Mammary epithelial cell (primary cell): ENCODE measurements at regions not wholly inside any gene's neighbourhood (a gene's known extent, or its start where the extent isn't known, plus 50 kb on each side); places are given as distances from the start of the nearest gene placed in this dataset.

Source experiments
- EZH2 ChIP-seq: IDR thresholded peaks from 2 replicates; pipeline ENCODE4 v1.6.1; 2012; ENCODE audit warnings: low read length, inconsistent platforms, borderline replicate concordance
- TF ChIP-seq, protein P1 (sequence below), 2 donors: IDR thresholded peaks in 1 of 2; conservative IDR thresholded peaks in 1 of 2; 2 replicates each; pipeline ENCODE4 v1.5.1; 2011 to 2012; ENCODE audit warnings: inconsistent platforms in 2 of 2, low read length in 2 of 2, mild to moderate bottlenecking in 2 of 2, control low read depth in 1 of 2, low read depth in 1 of 2; ENCODE audit not compliant: insufficient read depth in 1 of 2; ENCODE audit errors: extremely low read depth in 1 of 2

DNA sequence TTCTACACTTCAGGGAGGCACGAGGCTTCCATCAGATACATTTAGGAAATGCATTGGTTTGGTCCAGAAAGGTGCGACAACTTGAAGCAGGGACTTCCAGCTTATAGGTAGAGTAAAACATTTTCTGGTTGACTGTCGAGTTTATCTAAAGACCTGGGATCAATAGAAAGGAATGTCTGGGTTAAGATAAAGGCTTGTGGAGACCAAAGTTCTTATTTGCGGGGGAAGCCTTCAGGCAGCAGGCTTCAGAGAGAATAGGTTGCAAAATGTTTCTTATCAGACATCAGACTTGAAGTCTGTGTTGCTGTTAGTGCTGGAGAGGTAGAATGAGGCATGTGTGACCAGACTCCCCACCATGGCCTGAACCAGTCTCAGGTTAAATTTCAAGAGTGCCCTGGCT is 190.3 kb downstream of the TRIML1 start:
- TF ChIP-seq, protein P1, sequence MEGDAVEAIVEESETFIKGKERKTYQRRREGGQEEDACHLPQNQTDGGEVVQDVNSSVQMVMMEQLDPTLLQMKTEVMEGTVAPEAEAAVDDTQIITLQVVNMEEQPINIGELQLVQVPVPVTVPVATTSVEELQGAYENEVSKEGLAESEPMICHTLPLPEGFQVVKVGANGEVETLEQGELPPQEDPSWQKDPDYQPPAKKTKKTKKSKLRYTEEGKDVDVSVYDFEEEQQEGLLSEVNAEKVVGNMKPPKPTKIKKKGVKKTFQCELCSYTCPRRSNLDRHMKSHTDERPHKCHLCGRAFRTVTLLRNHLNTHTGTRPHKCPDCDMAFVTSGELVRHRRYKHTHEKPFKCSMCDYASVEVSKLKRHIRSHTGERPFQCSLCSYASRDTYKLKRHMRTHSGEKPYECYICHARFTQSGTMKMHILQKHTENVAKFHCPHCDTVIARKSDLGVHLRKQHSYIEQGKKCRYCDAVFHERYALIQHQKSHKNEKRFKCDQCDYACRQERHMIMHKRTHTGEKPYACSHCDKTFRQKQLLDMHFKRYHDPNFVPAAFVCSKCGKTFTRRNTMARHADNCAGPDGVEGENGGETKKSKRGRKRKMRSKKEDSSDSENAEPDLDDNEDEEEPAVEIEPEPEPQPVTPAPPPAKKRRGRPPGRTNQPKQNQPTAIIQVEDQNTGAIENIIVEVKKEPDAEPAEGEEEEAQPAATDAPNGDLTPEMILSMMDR (conservative IDR thresholded peaks at IDR 0.05 in 1 of 2, IDR thresholded peaks at IDR 0.05 in 1 of 2; ENCODE audit: extremely low read depth in 1 of 2, insufficient read depth in 1 of 2, low read depth in 1 of 2, low read length in 2 of 2): no peak
- no peak for TF ChIP-seq EZH2
